SW 1271 (cell line): ENCODE measurements at regions not wholly inside any gene's neighbourhood (a gene's known extent, or its start where the extent isn't known, plus 50 kb on each side); places are given as distances from the start of the nearest gene placed in this dataset.
"Not testable (repeated sequence)": the region's sequence is repeated elsewhere in the genome, so short reads cannot be mapped to it uniquely, and the experiment has no call there.

Experiments
- DNase-seq, 2 experiments: peaks; one replicate each; lab custom pipeline; 2025; lab: John Stamatoyannopoulos, UW

GRCh38 chr5:120330558-120330957, 133.5 kb upstream of the PRR16 start:
- no peak for DNase-seq

GRCh38 chr5:120344181-120344580, 119.9 kb upstream of the PRR16 start:
- no peak for DNase-seq

- DNase-seq = no peak
These were observed 118.2 kb upstream of the PRR16 start for GRCh38 chr5:120345947-120346346.

- DNase-seq = not testable (repeated sequence)
These were observed 113.0 kb upstream of the PRR16 start for GRCh38 chr5:120351071-120351470.

GRCh38 chr5:120354126-120354525, 110.0 kb upstream of the PRR16 start:
- DNase-seq = no peak

DNA sequence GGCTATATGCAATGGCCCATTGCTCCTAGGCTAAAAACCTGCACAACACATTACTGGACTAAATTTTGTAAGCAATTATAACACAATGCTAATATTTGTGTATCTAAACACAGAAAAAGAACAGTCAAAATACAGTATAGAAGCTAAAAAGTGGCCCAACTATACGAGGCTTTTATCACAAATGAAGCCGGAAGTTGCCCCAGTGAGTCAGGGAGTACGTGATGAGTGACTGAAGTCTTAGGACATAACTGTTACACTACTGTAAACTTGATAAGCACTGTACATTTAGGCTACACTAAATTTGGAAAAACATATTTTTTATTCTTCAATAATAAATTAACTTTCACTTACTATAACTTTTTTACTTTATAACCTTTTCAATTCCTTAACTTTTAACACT, 105.2 kb upstream of the PRR16 start:
- no peak for DNase-seq

GRCh38 chr5:120361941-120362340, 102.2 kb upstream of the PRR16 start:
- DNase-seq = no peak

GRCh38 chr5:120362426-120362825, 101.7 kb upstream of the PRR16 start:
- DNase-seq = no peak

- no peak for DNase-seq
These were observed 98.2 kb upstream of the PRR16 start for GRCh38 chr5:120365656-120366446.

GRCh38 chr5:120367896-120368634, 96.0 kb upstream of the PRR16 start:
- DNase-seq = no peak

DNA sequence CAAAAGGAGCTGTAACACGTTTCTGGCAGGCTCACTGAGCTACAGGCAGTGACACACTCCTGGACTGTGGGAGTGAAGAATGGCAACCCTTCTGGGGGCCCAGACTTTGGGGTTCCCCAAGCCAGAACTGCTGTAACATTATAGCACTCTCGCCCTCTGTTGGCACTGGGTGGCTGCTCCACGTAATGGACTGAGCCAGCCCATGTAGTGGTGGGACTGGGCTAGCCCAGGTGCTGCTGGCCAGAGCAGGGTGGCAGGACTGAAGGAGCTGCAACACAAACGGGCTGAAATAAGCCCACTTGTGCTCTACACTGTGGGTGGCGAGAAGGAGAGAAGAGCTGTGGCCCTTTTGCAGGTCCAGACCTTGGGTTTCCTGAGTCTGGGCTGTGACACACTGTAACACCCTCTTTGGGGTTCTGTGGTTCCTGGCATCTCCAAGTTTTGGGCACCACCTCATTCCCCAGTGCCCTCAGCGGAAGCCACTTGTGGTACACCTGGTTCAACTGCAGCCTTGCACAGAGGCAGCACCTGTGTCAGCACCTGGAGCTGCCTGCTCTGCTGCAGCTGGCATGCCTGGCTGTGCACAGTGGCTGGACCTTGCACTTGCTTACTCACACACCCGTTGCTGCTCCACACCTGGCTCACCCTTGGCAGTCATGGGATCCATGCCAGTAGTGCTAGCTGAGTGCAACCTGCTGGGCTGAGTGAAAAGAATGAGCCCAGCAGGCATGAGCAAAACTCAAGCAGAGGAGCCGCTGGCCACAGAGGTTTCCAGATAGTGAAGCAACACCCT, 95.0 kb upstream of the PRR16 start:
- DNase-seq = no peak

DNA sequence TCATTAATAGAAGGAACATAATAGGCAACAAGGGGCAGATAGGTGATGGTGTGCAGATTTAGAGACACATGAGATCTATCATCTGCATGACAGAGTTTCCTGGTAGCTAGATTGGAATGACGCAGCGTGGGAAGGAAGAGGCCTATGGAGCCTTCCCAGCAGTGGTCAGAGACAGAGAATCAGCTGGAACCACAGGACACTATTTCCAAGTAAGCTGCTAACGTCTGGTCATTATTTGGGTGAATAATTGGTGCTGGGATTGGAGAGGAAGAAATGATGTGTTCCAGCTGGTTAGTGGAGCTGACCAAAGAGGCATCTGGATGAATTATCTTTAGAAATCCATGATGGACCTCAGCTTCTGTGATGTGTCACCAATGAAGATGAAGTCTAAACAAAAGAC, 91.2 kb upstream of the PRR16 start:
- no peak for DNase-seq

DNA sequence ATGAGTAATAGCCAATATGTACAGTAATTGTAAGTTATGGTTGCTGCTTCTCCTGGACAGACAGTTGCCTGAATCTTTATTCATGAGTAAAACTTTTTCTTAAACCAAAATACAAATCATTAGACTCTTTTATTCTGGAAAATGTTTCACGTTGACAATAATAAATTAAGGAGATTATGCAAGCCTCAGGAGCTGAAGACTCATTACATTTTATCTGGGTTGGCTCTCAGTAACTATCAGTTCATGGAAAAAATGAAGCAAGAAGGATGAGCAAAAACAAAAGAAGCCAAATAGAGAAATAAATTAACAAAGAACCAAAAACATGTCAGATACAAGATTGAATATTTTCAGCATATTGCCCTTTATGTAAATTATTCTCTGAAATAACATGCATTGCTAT, 88.9 kb upstream of the PRR16 start:
- no peak for DNase-seq

DNA sequence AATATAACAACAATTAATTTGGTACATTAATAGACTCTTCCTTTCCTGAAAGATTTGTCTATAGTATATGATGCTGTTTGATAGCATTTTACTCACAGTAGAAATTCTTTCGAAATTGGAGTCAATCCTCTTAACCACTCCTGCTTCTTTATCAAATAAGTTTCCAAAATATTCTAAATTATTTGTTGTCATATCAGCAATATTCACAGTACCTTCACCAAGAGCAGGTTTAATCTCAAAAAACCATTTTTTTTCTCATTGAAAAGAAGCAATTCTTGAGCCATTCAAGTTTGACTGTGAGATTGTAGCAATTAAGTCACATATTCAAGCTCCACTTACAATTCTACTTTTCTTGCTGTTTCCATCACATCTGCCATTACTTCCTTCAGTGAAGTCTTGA, 83.5 kb upstream of the PRR16 start:
- no peak for DNase-seq

- no peak for DNase-seq
These were observed 81.3 kb upstream of the PRR16 start for GRCh38 chr5:120382833-120383232.

- DNase-seq = no peak
These were observed 77.1 kb upstream of the PRR16 start for GRCh38 chr5:120386981-120387380.

- DNase-seq = peak; percentile 55 to 96
These were observed 75.9 kb upstream of the PRR16 start for GRCh38 chr5:120388016-120388781.

DNA sequence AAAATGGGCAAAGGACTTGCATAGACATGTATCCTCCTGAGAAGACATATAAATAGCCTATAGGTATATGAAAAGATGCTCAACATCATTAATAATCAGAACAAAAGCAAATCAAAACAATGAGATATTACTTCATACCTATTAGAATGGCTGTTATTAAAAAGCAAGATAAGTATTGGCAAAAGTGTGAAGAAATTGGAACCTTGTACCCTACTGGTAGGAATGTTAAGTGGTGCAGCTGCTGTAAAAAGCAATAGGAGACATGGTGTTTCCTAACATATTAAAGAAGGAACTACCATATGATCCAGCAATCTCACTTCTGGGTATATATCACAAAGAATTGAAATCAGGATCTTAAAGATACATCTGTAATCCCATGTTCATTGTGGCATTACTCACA, 69.8 kb upstream of the PRR16 start:
- peak in 1 of 2 experiments; percentile 51 for DNase-seq

DNA sequence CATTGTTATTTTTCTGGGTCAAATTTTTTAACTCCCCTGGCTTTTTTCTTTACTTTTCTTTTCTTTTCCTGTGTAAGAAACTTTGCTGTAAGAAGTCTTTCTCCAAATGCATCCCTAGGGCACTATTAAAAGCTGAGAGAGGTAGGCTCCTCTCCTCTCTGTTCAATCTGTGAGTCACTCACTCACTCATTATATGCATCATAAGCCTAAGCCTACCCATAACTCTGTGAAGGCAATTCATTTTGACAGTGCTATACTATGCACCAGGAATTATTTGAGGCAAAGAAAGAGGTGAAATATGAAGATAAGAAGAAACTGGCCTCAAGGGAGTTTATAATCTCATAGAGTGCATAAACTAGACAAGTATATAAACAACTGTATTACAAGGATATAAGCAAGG, 67.9 kb upstream of the PRR16 start:
- no peak for DNase-seq

- no peak for DNase-seq
These were observed 63.7 kb upstream of the PRR16 start for GRCh38 chr5:120400356-120400755.

- DNase-seq = no peak
These were observed 61.5 kb upstream of the PRR16 start for GRCh38 chr5:120402606-120403005.

DNA sequence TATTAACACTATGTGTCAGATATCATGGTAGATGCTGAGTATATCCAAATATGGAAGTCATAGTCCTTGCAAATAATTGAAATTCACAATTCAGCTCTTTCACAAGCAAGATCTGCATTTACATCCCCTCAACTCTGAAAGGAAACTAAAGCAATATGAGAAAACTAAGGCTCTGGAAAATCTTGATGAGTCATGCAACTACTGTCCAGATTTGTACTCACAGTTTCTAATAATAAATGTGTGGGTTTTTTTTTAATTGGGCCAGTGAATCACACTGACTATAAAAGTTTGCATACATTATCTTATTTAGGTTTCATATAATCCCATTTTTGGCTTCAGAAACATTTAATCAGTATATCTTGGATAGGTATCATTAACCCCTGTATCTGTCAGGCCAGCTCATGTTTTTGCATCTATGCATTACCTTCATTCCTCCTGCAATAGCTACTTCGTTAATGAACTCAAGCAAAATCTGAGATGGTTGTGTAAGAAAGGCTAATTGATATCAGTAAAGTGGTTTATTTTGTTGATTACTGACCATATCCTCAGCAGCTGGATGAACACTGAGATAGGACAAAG, 58.7 kb upstream of the PRR16 start:
- peak; percentile 14 to 68 for DNase-seq
